ENCODE measurements at regions not wholly inside any gene's neighbourhood (a gene's known extent, or its start where the extent isn't known, plus 50 kb on each side); places are given as distances from the start of the nearest gene placed in this dataset.

DNA sequence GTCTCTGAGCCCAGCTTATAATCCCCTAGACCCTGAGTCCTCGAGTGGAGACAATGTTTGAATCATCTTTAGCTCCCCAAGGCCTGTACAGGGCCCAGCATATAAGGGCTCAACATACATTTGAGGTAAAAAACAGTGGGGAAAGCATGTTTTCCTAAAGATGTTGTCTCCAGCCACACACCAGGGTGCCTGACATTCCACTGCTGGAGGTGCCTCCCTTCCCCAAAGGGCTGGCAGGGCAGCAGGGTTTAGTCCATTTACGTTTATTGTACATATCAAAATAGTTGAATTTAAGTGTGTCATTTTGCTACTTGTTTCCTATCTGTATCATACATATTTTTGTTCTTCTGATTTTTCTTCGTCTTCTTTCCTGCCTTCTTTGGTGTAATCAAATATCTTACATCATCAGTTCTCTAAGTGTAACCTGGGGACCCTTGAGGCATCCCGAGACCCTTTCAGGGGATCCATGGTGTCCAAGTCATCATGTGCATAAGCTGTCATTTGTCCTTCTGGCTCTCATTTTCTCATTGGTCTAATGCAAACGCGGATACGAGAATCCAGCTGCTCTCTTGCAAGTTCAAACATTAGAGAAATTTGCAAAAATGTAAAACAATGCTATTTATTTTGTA is 101.6 kb downstream of the PDGFA start:
- 91 to 93% methylated on average over 7 of the region's 7 CpGs for WGBS, 2 donors
- H3K27ac ChIP-seq (ENCODE audit: low read depth in 1 of 2, low read length in 1 of 2), result no peak overlapping the region
- no peak for ATAC-seq (ENCODE audit: insufficient read depth, low FRiP score)

DNA sequence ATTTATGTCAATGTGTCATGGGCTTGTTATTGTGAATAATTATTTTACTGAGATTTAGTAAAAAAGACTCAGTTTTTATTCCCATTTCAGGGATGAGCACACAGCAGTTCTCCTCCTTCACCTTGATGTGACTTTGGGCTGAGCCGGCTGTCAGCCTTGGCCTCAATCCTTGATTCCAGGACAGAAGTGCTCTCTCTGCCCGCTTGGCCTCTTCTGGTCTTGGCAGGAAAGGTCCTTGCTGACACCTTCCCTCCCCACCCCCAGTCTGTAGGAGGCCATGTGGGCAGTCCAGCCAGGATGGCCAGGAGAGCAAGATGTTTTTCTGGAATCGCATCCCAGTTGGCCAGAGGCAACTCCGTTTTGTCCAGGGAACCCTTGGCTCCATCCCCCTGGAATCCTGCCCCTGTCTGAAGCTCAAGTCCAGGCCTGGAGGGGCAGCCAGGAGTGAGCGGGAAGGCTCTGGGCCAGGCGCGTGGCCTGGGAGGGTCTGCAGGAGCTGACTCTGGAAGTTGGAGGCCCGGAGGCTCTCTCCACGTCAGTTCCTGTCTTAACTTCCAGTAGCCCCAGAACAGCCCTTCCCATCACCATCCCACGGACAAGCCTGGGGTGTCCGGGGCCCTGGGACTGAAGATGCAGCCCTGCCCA is 100.9 kb downstream of the PDGFA start:
- Histone ChIP-seq H3K4me3 (no peak overlapping the region), H3K36me3 (ENCODE audit: control insufficient read depth in 4 of 4, insufficient read depth in 4 of 4, low read length in 4 of 4) (no peaks in the 10 kb centered on the region), H3K4me1 (ENCODE audit: control insufficient read depth in 5 of 5, insufficient read depth in 5 of 5, low read length in 5 of 5) (no peaks in the 10 kb centered on the region), H3K9me3 (ENCODE audit: control insufficient read depth in 4 of 4, insufficient read depth in 3 of 4, low read length in 3 of 4) (peaks cover 0 to 17% (median 3%) of the 10 kb centered on the region in 4 donors), H3K27me3 (ENCODE audit: control insufficient read depth in 3 of 3, insufficient read depth in 3 of 3, low read length in 2 of 3) (no peaks in the 10 kb centered on the region), H3K27ac (ENCODE audit: low read depth in 1 of 2, low read length in 1 of 2) (no peak overlapping the region), H3K9ac (ENCODE audit: insufficient read depth in 1 of 2, low read length in 2 of 2) (no peak overlapping the region)
- WGBS, 2 donors, result 75 to 90% methylated on average over 11 of the region's 11 CpGs
- ATAC-seq (ENCODE audit: insufficient read depth, low FRiP score) (no peak), DNase-seq (peak in 1 of 3 donors; percentile 19)
- TF ChIP-seq, protein P1, sequence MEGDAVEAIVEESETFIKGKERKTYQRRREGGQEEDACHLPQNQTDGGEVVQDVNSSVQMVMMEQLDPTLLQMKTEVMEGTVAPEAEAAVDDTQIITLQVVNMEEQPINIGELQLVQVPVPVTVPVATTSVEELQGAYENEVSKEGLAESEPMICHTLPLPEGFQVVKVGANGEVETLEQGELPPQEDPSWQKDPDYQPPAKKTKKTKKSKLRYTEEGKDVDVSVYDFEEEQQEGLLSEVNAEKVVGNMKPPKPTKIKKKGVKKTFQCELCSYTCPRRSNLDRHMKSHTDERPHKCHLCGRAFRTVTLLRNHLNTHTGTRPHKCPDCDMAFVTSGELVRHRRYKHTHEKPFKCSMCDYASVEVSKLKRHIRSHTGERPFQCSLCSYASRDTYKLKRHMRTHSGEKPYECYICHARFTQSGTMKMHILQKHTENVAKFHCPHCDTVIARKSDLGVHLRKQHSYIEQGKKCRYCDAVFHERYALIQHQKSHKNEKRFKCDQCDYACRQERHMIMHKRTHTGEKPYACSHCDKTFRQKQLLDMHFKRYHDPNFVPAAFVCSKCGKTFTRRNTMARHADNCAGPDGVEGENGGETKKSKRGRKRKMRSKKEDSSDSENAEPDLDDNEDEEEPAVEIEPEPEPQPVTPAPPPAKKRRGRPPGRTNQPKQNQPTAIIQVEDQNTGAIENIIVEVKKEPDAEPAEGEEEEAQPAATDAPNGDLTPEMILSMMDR (IDR thresholded peaks at IDR 0.05; ENCODE audit: control extremely low read depth, extremely low read depth), result no peak

More for the DNA sequence above, 101.6 kb downstream of the PDGFA start:
- H3K4me1 ChIP-seq (ENCODE audit: control insufficient read depth in 5 of 5, insufficient read depth in 5 of 5, low read length in 5 of 5), result no peaks in the 10 kb centered on the region
- no peaks in the 10 kb centered on the region for H3K36me3 ChIP-seq (ENCODE audit: control insufficient read depth in 4 of 4, insufficient read depth in 4 of 4, low read length in 4 of 4)
- H3K9me3 ChIP-seq (ENCODE audit: control insufficient read depth in 4 of 4, insufficient read depth in 3 of 4, low read length in 3 of 4), result peaks cover 0 to 17% (median 3%) of the 10 kb centered on the region in 4 donors
- H3K4me3 ChIP-seq, result no peak overlapping the region
- TF ChIP-seq, protein P1 (IDR thresholded peaks at IDR 0.05; ENCODE audit: control extremely low read depth, extremely low read depth), result no peak
- no peak overlapping the region for H3K9ac ChIP-seq (ENCODE audit: insufficient read depth in 1 of 2, low read length in 2 of 2)
- no peak for DNase-seq
- H3K27me3 ChIP-seq (ENCODE audit: control insufficient read depth in 3 of 3, insufficient read depth in 3 of 3, low read length in 2 of 3), result no peaks in the 10 kb centered on the region

GRCh38 chr7:420142-421093 is 99.2 kb downstream of the PDGFA start:
- Histone ChIP-seq H3K4me3 (no peak overlapping the region), H3K9ac (ENCODE audit: insufficient read depth in 1 of 2, low read length in 2 of 2) (no peak overlapping the region), H3K36me3 (ENCODE audit: control insufficient read depth in 4 of 4, insufficient read depth in 4 of 4, low read length in 4 of 4) (no peaks in the 10 kb centered on the region), H3K27me3 (ENCODE audit: control insufficient read depth in 3 of 3, insufficient read depth in 3 of 3, low read length in 2 of 3) (no peaks in the 10 kb centered on the region), H3K27ac (ENCODE audit: low read depth in 1 of 2, low read length in 1 of 2) (no peak overlapping the region), H3K4me1 (ENCODE audit: control insufficient read depth in 5 of 5, insufficient read depth in 5 of 5, low read length in 5 of 5) (peaks cover 0 to under 1% (median 0%) of the 10 kb centered on the region in 5 donors), H3K9me3 (ENCODE audit: control insufficient read depth in 4 of 4, insufficient read depth in 3 of 4, low read length in 3 of 4) (peaks cover 0 to 17% (median 3%) of the 10 kb centered on the region in 4 donors)
- TF ChIP-seq, protein P1 (IDR thresholded peaks at IDR 0.05; ENCODE audit: control extremely low read depth, extremely low read depth), result no peak
- no peak for ATAC-seq (ENCODE audit: insufficient read depth, low FRiP score)
- no peak for DNase-seq
- WGBS, 2 donors, result 85 to 90% methylated on average over 19 to 20 of the region's 20 CpGs

Measured in lung (tissue), 11 donors.